ENCODE measurements at regions not wholly inside any gene's neighbourhood (a gene's known extent, or its start where the extent isn't known, plus 50 kb on each side); places are given as distances from the start of the nearest gene placed in this dataset.

- TF ChIP-seq CTCF (IDR thresholded peaks at IDR 0.05; ENCODE audit: insufficient read depth, low read depth, low read length, missing control alignments), result no peak
- H3K4me3 ChIP-seq (ENCODE audit: low read length), result no peak overlapping the region
- no peak for DNase-seq (ENCODE audit: low read depth)
Observed at GRCh38 chr3:31027914-31028313, 133.5 kb upstream of the GADL1 start.

- H3K4me3 ChIP-seq (ENCODE audit: low read length), result no peak overlapping the region
- TF ChIP-seq CTCF (IDR thresholded peaks at IDR 0.05; ENCODE audit: insufficient read depth, low read depth, low read length, missing control alignments), result no peak
- DNase-seq (ENCODE audit: low read depth), result no peak
Observed at GRCh38 chr3:31028766-31029165, 134.3 kb upstream of the GADL1 start.

GRCh38 chr3:31029706-31030105, 135.2 kb upstream of the GADL1 start:
- no peak overlapping the region for H3K4me3 ChIP-seq (ENCODE audit: low read length)
- no peak for DNase-seq (ENCODE audit: low read depth)
- TF ChIP-seq CTCF (IDR thresholded peaks at IDR 0.05; ENCODE audit: insufficient read depth, low read depth, low read length, missing control alignments), result no peak

GRCh38 chr3:31035681-31036080, 141.2 kb upstream of the GADL1 start:
- H3K4me3 ChIP-seq (ENCODE audit: low read length), result no peak overlapping the region
- DNase-seq (ENCODE audit: low read depth), result no peak
- no peak for TF ChIP-seq CTCF (IDR thresholded peaks at IDR 0.05; ENCODE audit: insufficient read depth, low read depth, low read length, missing control alignments)

GRCh38 chr3:31038086-31038739, 143.8 kb upstream of the GADL1 start:
- H3K4me3 ChIP-seq (ENCODE audit: low read length), result no peak overlapping the region
- no peak for TF ChIP-seq CTCF (IDR thresholded peaks at IDR 0.05; ENCODE audit: insufficient read depth, low read depth, low read length, missing control alignments)
- no peak for DNase-seq (ENCODE audit: low read depth)

- no peak for TF ChIP-seq CTCF (IDR thresholded peaks at IDR 0.05; ENCODE audit: insufficient read depth, low read depth, low read length, missing control alignments)
- no peak overlapping the region for H3K4me3 ChIP-seq (ENCODE audit: low read length)
- peak; percentile 60 for DNase-seq (ENCODE audit: low read depth)
Observed at GRCh38 chr3:31039145-31039544, 144.7 kb upstream of the GADL1 start.

All from epithelial cell of esophagus (primary cell).